ENCODE measurements at regions not wholly inside any gene's neighbourhood (a gene's known extent, or its start where the extent isn't known, plus 50 kb on each side); places are given as distances from the start of the nearest gene placed in this dataset.
"Not testable (repeated sequence)": the region's sequence is repeated elsewhere in the genome, so short reads cannot be mapped to it uniquely, and the experiment has no call there.

GRCh38 chr14:106768230-106768629 lies 1241.8 kb downstream of the TMEM121 start:
- not testable (repeated sequence) for TF ChIP-seq SRF (IDR thresholded peaks at IDR 0.05; ENCODE audit: low read depth, low read length); POLR2A (IDR thresholded peaks at IDR 0.05; ENCODE audit: control extremely low read depth in 1 of 2, low read depth in 2 of 2, low read length in 2 of 2); TAF1 (IDR thresholded peaks at IDR 0.05; ENCODE audit: low read depth, low read length); GTF2F1 (IDR thresholded peaks at IDR 0.05; ENCODE audit: borderline replicate concordance, low read depth, low read length)
- TF ChIP-seq, protein P1, sequence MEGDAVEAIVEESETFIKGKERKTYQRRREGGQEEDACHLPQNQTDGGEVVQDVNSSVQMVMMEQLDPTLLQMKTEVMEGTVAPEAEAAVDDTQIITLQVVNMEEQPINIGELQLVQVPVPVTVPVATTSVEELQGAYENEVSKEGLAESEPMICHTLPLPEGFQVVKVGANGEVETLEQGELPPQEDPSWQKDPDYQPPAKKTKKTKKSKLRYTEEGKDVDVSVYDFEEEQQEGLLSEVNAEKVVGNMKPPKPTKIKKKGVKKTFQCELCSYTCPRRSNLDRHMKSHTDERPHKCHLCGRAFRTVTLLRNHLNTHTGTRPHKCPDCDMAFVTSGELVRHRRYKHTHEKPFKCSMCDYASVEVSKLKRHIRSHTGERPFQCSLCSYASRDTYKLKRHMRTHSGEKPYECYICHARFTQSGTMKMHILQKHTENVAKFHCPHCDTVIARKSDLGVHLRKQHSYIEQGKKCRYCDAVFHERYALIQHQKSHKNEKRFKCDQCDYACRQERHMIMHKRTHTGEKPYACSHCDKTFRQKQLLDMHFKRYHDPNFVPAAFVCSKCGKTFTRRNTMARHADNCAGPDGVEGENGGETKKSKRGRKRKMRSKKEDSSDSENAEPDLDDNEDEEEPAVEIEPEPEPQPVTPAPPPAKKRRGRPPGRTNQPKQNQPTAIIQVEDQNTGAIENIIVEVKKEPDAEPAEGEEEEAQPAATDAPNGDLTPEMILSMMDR (IDR thresholded peaks at IDR 0.05; ENCODE audit: control extremely low read depth in 1 of 3, insufficient read depth in 1 of 3, low read depth in 1 of 3, low read length in 3 of 3): not testable (repeated sequence)
- TF ChIP-seq, protein P2, sequence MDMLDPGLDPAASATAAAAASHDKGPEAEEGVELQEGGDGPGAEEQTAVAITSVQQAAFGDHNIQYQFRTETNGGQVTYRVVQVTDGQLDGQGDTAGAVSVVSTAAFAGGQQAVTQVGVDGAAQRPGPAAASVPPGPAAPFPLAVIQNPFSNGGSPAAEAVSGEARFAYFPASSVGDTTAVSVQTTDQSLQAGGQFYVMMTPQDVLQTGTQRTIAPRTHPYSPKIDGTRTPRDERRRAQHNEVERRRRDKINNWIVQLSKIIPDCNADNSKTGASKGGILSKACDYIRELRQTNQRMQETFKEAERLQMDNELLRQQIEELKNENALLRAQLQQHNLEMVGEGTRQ (IDR thresholded peaks at IDR 0.05; ENCODE audit: low read length): not testable (repeated sequence)

Measured in H1 (cell line).